ENCODE measurements at regions not wholly inside any gene's neighbourhood (a gene's known extent, or its start where the extent isn't known, plus 50 kb on each side); places are given as distances from the start of the nearest gene placed in this dataset.

GRCh38 chr16:80418517-80419355 is 122.1 kb upstream of the DYNLRB2 start:
- no peak for DNase-seq (ENCODE audit: low read depth)

GRCh38 chr16:80417706-80418271 is 123.0 kb upstream of the DYNLRB2 start:
- DNase-seq (ENCODE audit: low read depth): no peak

- no peak for DNase-seq (ENCODE audit: low read depth)
Observed at GRCh38 chr16:80408014-80408413, 132.8 kb upstream of the DYNLRB2 start.

- no peak for DNase-seq (ENCODE audit: low read depth)
Observed at GRCh38 chr16:80407265-80407987, 133.4 kb upstream of the DYNLRB2 start.

GRCh38 chr16:80404847-80405246 is 135.9 kb upstream of the DYNLRB2 start:
- DNase-seq (ENCODE audit: low read depth): no peak

GRCh38 chr16:80403894-80404293 is 136.9 kb upstream of the DYNLRB2 start:
- DNase-seq (ENCODE audit: low read depth): no peak

- DNase-seq (ENCODE audit: low read depth): no peak
Observed at GRCh38 chr16:80390871-80391489, 149.8 kb upstream of the DYNLRB2 start.

- DNase-seq (ENCODE audit: low read depth): no peak
Observed at GRCh38 chr16:80390046-80390445, 150.7 kb upstream of the DYNLRB2 start.

GRCh38 chr16:80389338-80389737 is 151.5 kb upstream of the DYNLRB2 start:
- DNase-seq (ENCODE audit: low read depth): no peak

GRCh38 chr16:80387318-80387921 is 153.4 kb upstream of the DYNLRB2 start:
- no peak for DNase-seq (ENCODE audit: low read depth)

GRCh38 chr16:80384862-80385261 is 155.9 kb upstream of the DYNLRB2 start:
- DNase-seq (ENCODE audit: low read depth): no peak

GRCh38 chr16:80380514-80380913 is 160.3 kb upstream of the DYNLRB2 start:
- no peak for DNase-seq (ENCODE audit: low read depth)

GRCh38 chr16:80377096-80377956 is 163.5 kb upstream of the DYNLRB2 start:
- DNase-seq (ENCODE audit: low read depth): no peak

GRCh38 chr16:80375973-80376372 is 164.8 kb upstream of the DYNLRB2 start:
- DNase-seq (ENCODE audit: low read depth): no peak

GRCh38 chr16:80375513-80375912 is 165.3 kb upstream of the DYNLRB2 start:
- no peak for DNase-seq (ENCODE audit: low read depth)

GRCh38 chr16:80372341-80372740 is 168.5 kb upstream of the DYNLRB2 start:
- no peak for DNase-seq (ENCODE audit: low read depth)

GRCh38 chr16:80369138-80369958 is 171.4 kb upstream of the DYNLRB2 start:
- peak; percentile 57 for DNase-seq (ENCODE audit: low read depth)

GRCh38 chr16:80367037-80367658 is 173.6 kb upstream of the DYNLRB2 start:
- DNase-seq (ENCODE audit: low read depth): no peak

- DNase-seq (ENCODE audit: low read depth): peak; percentile 11
Observed at GRCh38 chr16:80366023-80366422, 174.8 kb upstream of the DYNLRB2 start.

- no peak for DNase-seq (ENCODE audit: low read depth)
Observed at GRCh38 chr16:80362816-80363215, 178.0 kb upstream of the DYNLRB2 start.

Measured in ELR (cell line).